Esophagus squamous epithelium (tissue), 5 donors: ENCODE measurements at regions not wholly inside any gene's neighbourhood (a gene's known extent, or its start where the extent isn't known, plus 50 kb on each side); places are given as distances from the start of the nearest gene placed in this dataset.

Experiments
- DNase-seq: peaks from one replicate; lab custom pipeline; 2025; lab: John Stamatoyannopoulos, UW
- H3K27ac ChIP-seq, 4 donors: fragments of 200-600 bp; sonication (generic); one replicate each; pipeline ENCODE4 v1.5.1; 2016 to 2019; ENCODE audit warnings: mild to moderate bottlenecking in 1 of 4
- H3K27me3 ChIP-seq, 4 donors: fragments of 200-600 bp; sonication (generic); 1 replicate in 3 of 4; 2 replicates in 1 of 4; pipeline versions ENCODE4 v1.5.1 to v1.6.0; 2017 to 2021; ENCODE audit warnings: antibody characterized with exemption in 1 of 4
- H3K36me3 ChIP-seq, 3 donors: fragments of 200-600 bp; sonication (generic); one replicate each; pipeline ENCODE4 v1.5.1; 2016 to 2019
- H3K4me1 ChIP-seq, 3 donors: fragments of 200-600 bp; sonication (generic); one replicate each; pipeline ENCODE4 v1.5.1; 2017 to 2019
- H3K4me3 ChIP-seq, 4 donors: fragments of 200-600 bp; sonication (generic); 1 replicate in 3 of 4; 2 replicates in 1 of 4; pipeline ENCODE4 v1.5.1; 2016 to 2019; ENCODE audit warnings: mild to moderate bottlenecking in 2 of 4, moderate library complexity in 1 of 4
- H3K9me3 ChIP-seq, 3 donors: fragments of 200-600 bp; sonication (generic); one replicate each; pipeline ENCODE4 v1.5.1; 2016 to 2019
- CTCF ChIP-seq, 6 experiments: fragments of 450-650 bp in 4 of 6; fragments of 200-600 bp in 2 of 6; sonication (generic) in 2 of 6; IDR thresholded peaks; one replicate each; pipeline ENCODE4 v1.5.1; 2016 to 2019; ENCODE audit warnings: antibody characterized with exemption in 6 of 6, mild to moderate bottlenecking in 4 of 6, moderate library complexity in 4 of 6
- POLR2A ChIP-seq, 4 donors: fragments of 450-650 bp; IDR thresholded peaks; one replicate each; pipeline ENCODE4 v1.6.1; 2017; ENCODE audit warnings: antibody characterized with exemption in 4 of 4, mild to moderate bottlenecking in 4 of 4, moderate library complexity in 3 of 4
- WGBS, 2 donors: methylation state at CpG; one replicate each; pipeline ENCODE4 v1.1.5; 2018; 5-methylcytosine and 5-hydroxymethylcytosine counted together
- intact Hi-C: fragments of 100-400 bp; cut with DNase I; formaldehyde crosslinking; loops from one replicate; pipeline ENCODE4 v1.15.0; 2022
- donor health status: DM: yes; HTN: yes; CAD: no.

GRCh38 chr16:64094181-64094965 lies 1027.5 kb downstream of the CDH11 start:
- Histone ChIP-seq H3K27me3 (no peaks in the 10 kb centered on the region), H3K27ac (no peak overlapping the region), H3K9me3 (no peaks in the 10 kb centered on the region), H3K4me3 (no peak overlapping the region), H3K4me1 (no peaks in the 10 kb centered on the region), H3K36me3 (no peaks in the 10 kb centered on the region)
- 58 to 62% methylated on average over 3 to 4 of the region's 4 CpGs for WGBS, 2 donors
- DNase-seq: no peak
- TF ChIP-seq POLR2A (IDR thresholded peaks at IDR 0.05) (no peak), CTCF (IDR thresholded peaks at IDR 0.05) (no peak)
- intact Hi-C loops: no loop called here

DNA sequence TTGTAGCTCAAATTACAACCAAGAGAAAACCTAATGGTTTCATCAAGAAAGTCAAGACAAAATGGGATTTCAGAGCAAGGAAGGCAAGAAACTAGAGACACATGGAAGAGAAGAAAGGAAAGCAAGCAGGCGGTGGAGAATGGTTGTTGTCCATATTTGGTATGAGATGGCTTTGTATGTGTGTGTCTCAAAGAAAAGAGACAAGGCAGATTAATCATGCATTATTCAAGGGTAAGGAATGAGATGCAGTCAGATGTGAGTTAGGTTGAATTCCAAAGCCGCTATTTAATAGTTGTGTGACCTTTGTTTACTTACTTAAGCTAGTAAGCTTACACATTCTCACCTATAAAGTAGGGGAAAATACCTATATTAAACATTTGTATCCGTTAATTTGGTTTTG lies 1029.6 kb downstream of the CDH11 start:
- no peaks in the 10 kb centered on the region for H3K9me3 ChIP-seq
- 41 to 43% methylated on average over 3 of the region's 3 CpGs for WGBS, 2 donors
- H3K27ac ChIP-seq: no peak overlapping the region
- TF ChIP-seq CTCF (IDR thresholded peaks at IDR 0.05) (no peak), POLR2A (IDR thresholded peaks at IDR 0.05) (no peak)
- H3K27me3 ChIP-seq: no peaks in the 10 kb centered on the region
- intact Hi-C loops: no loop called here
- H3K4me1 ChIP-seq: no peaks in the 10 kb centered on the region
- DNase-seq: no peak
- no peak overlapping the region for H3K4me3 ChIP-seq
- no peaks in the 10 kb centered on the region for H3K36me3 ChIP-seq

DNA sequence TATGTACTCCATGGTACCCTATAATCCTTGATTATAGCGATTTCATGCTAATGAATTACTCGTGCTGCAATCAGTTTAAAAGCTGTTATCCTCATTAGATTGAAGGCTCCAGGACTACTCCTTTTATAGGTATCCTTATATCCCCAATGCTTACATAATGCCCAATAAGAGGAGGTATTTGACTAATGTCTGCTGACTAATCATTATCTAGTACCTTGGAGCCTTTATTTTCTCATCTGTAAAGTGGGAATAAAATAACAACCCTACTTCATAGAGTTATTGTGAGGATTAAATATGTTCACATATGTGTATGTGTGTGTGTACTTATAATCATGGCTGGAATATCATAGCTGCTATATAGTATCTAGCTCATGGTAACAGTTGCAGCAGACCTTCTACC lies 1031.5 kb downstream of the CDH11 start:
- intact Hi-C loops: no loop called here
- H3K4me3 ChIP-seq: no peak overlapping the region
- H3K27me3 ChIP-seq: no peaks in the 10 kb centered on the region
- no peak overlapping the region for H3K27ac ChIP-seq
- no peaks in the 10 kb centered on the region for H3K9me3 ChIP-seq
- 54 to 61% methylated on average over 2 of the region's 2 CpGs for WGBS, 2 donors
- no peaks in the 10 kb centered on the region for H3K36me3 ChIP-seq
- no peak for DNase-seq
- TF ChIP-seq POLR2A (IDR thresholded peaks at IDR 0.05) (no peak), CTCF (IDR thresholded peaks at IDR 0.05) (no peak)
- no peaks in the 10 kb centered on the region for H3K4me1 ChIP-seq

- TF ChIP-seq POLR2A (IDR thresholded peaks at IDR 0.05): no peak
- TF ChIP-seq CTCF (IDR thresholded peaks at IDR 0.05): peak in 2 of 6 experiments; percentile 15 to 16
- Histone ChIP-seq H3K36me3 (no peaks in the 10 kb centered on the region), H3K27me3 (no peaks in the 10 kb centered on the region), H3K9me3 (no peaks in the 10 kb centered on the region), H3K4me1 (no peaks in the 10 kb centered on the region), H3K4me3 (no peak overlapping the region), H3K27ac (no peak overlapping the region)
- no peak for DNase-seq
- intact Hi-C loops: no loop called here
These were observed 1032.2 kb downstream of the CDH11 start for GRCh38 chr16:64089697-64090096.

GRCh38 chr16:64088838-64089237 lies 1033.0 kb downstream of the CDH11 start:
- Histone ChIP-seq H3K36me3 (no peaks in the 10 kb centered on the region), H3K4me3 (no peak overlapping the region), H3K27ac (no peak overlapping the region), H3K27me3 (no peaks in the 10 kb centered on the region), H3K9me3 (no peaks in the 10 kb centered on the region), H3K4me1 (no peaks in the 10 kb centered on the region)
- intact Hi-C loops: no loop called here
- no peak for DNase-seq
- WGBS, 2 donors: 73 to 80% methylated on average over 5 of the region's 5 CpGs
- TF ChIP-seq CTCF (IDR thresholded peaks at IDR 0.05) (no peak), POLR2A (IDR thresholded peaks at IDR 0.05) (no peak)
